Activated CD8-positive, alpha-beta memory T cell treated with anti-CD3 and anti-CD28 coated beads for 48 hours (primary cell): ENCODE measurements at regions not wholly inside any gene's neighbourhood (a gene's known extent, or its start where the extent isn't known, plus 50 kb on each side); places are given as distances from the start of the nearest gene placed in this dataset.

Experiments used
- DNase-seq, 3 experiments: peaks; one replicate each; pipeline ENCODE4 v3.0.0-alpha.2; 2020; ENCODE audit warnings: low read depth in 2 of 3, low spot score in 2 of 3

DNA sequence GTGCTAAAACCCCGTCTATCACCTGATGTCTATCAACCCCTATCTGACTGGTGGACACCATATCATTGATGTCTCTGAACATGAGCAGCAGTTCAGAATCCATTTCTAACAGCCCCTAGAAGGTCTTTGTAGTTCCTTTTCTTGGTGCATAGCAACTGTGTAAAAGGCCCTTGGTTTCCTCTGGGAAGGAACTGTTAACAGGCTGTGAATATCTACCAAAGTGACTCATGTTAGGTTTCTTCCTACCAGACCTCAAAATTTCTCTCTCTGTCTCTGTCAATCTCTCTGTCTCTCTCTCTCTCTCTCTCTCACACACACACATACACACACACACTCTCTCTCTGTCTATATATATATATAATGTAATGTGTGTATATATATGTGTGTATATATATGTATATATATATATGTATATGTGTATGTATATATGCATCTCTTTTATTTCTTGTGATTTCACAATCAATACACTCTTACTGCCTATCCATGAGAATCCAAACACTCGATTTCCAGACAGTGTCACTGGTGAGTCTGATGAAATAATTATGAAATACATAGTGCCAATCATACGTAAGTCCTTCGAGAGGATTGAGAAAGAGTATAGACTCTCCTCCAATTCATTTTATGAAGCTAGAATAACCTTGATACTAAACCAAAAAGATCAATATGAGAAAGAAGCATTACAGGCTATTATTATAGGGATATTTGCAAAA lies 335.9 kb upstream of the SLCO3A1 start:
- no peak for DNase-seq

DNA sequence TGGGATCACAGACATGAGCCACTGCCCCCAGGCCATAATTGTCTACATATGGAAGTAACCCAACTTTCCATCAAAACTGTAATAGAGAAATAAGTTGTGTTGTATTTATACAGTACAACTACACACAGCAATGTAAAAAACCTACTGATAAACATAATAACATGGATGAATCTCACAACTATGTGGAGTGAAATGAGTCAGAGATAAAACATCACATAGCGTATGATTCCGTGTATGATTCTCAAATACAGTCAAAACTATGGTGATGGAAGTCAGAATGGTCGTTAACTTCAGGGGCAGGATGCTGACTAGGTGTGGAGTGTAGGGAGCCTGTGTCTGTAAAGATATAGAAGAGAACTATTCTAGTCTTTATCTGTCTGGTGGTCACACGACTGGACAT lies 332.7 kb upstream of the SLCO3A1 start:
- no peak for DNase-seq

- DNase-seq: no peak
Observed at GRCh38 chr15:91521548-91521947, 332.0 kb upstream of the SLCO3A1 start.

GRCh38 chr15:91521996-91522395 lies 331.5 kb upstream of the SLCO3A1 start:
- no peak for DNase-seq

GRCh38 chr15:91522605-91523332 lies 330.7 kb upstream of the SLCO3A1 start:
- DNase-seq: no peak

DNA sequence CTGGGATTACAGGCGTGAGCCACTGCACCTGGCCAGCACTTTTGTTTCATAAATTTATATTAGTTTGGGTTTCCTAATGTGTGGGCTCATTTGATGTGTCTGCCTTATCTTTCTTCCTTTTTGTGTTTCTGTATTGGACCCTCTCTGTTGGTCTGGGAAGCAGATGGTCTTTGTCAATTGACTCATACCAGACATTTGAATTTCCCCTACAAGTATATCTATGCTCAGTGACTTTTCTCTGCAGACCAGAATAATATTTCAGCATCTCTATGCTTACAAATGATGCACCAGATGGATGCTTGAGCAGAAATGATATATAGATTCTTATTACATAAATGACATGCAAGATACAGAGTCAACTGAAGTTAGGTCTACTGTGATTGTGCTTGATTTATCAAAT lies 329.9 kb upstream of the SLCO3A1 start:
- DNase-seq: no peak

GRCh38 chr15:91524534-91524933 lies 329.0 kb upstream of the SLCO3A1 start:
- DNase-seq: no peak

GRCh38 chr15:91525751-91526150 lies 327.8 kb upstream of the SLCO3A1 start:
- DNase-seq: no peak

- no peak for DNase-seq
Observed at GRCh38 chr15:91526424-91526823, 327.1 kb upstream of the SLCO3A1 start.

GRCh38 chr15:91528801-91529200 lies 324.7 kb upstream of the SLCO3A1 start:
- DNase-seq: no peak

- DNase-seq: no peak
Observed at GRCh38 chr15:91529534-91529933, 324.0 kb upstream of the SLCO3A1 start.

DNA sequence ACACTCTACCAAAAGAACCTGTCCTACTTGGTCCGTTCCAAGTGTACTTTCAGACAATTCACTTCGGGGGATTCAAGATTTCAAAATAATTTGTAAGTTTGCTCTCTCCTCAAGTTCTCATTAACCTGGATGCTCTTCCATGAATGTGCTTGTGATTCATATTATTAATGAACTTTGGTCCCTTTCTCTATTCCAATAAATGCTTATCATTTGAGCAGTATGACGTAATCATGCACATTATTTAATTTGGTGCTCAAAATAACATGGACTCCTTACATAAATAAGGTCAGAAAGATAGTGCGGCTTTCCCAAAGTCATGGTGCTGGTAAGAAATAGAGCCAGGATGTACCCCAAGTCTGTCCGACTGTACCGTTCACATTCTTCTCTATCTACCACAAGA lies 323.2 kb upstream of the SLCO3A1 start:
- DNase-seq: no peak

- DNase-seq: no peak
Observed at GRCh38 chr15:91530956-91531582, 322.4 kb upstream of the SLCO3A1 start.

GRCh38 chr15:91534235-91534634 lies 319.3 kb upstream of the SLCO3A1 start:
- no peak for DNase-seq

DNA sequence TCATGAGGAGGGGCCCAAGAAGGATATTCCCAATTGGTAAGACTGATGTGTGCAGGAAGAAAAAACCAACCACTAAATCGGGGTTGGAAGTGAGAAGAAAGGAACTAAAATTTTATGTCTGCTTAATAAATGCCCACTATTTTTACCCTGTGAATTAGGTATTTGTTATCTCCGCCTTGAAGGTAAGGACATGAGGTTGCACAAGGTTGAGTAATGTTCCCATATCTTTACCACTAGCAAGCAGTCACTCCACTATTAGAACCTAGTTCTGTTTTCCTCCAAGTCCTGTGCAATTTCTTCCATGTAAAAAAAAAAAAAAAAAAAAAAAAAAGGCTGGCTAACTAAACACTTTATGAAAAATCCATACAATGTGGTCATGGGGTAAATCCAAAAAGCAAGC lies 318.5 kb upstream of the SLCO3A1 start:
- no peak for DNase-seq

DNA sequence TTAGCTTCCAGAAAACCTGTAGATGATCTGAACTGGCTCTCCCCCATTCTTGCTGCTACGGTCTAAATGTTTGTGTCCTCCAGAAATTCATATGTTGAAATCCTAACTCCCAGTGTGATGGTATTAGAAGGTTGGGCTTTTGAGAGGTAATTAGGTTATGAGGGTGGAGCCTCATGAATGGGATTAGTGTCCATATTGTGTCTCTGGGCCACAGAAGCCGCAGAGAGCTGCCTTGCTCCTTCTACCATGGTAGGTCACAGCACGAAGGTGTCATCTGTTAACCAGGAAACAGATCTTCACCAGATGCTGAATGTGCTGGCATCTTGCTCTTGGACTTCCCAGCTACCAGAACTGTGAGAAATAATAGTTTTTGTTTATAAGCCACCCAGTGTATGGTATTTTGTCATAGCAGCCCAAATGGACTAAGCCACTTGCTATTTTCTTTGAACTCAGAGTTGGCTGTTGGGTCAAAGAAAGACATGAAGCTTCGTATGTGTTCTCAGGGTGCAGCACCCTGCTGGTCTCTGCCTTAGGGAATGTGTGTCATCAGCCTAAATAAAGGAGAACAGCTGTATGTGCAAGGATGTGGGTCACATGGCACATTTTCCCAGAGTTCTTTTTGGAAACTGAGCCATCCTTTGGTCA lies 317.5 kb upstream of the SLCO3A1 start:
- no peak for DNase-seq

GRCh38 chr15:91537856-91538255 lies 315.7 kb upstream of the SLCO3A1 start:
- no peak for DNase-seq

DNA sequence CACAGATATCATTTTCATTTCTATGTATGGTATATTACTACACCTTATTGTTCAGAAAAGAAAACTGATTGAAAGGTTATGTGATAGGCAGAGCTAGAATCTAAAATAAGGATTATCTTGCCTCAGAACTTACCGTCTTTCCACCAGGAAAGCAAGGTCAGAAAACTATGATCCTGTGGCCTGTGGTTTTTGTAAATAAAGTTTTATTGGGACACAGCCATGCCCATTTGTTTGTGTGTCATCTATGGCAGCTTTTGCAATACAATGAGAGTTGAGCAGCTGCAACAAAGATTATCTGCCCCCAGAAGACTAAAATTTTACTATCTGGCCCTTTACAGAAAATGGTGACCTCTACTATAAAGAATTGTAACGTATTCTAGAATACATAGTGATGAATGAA lies 314.7 kb upstream of the SLCO3A1 start:
- DNase-seq: no peak

DNA sequence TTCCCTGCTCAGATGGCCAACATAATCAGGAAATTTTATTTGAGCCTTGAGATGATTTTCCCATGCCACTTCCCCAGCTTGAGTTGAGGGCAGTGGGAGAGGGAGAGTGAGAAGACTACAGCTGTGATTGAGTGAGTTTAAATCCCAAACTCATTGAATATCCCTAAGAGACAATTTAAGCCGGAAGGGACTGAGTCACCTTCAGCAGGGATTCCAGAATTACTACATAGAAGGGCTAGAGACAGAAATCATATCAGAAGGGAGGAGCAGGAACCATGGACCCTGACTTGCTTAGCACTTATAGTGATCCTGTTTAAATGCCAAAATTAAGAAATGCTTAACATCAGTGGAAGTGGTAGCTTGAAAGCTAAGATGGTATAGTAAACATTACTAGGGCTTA lies 312.2 kb upstream of the SLCO3A1 start:
- DNase-seq: no peak

DNA sequence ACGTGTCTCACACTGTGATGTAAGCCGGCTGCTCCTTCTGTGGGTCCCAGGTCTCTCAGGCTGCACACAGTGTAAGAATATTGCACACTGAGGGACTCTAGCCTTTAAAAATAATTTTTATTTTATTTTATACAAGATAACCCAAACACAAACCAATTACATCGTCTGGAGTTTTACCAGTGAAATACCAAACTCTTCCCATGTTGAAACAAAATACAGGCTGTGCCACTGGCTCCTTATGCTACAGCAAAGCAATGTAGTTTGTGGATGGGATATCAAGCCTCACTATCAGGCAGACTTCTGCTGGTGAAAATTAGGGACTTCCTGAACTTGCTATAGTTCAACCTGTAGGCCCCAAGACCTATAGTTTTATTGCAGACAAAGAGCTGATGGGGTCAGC lies 311.3 kb upstream of the SLCO3A1 start:
- DNase-seq: no peak

DNA sequence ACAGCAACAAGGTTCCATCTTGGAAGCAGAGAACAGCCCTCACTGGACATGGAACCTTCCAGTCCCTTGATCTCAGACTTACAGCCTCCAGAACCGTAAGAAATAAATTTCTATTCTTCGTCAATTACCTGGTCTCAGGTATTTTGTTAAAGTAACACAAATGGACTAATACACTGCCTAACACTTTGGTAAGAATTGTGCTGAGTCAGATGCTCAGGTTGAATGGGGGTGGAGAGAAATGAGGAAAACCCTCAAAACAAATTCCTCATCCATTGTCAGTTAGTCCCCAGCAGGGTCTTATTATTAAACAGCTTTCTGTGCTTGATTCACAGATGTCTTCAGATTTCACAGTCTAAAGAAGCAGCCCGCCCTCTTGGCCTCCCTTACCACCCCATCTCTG lies 306.2 kb upstream of the SLCO3A1 start:
- no peak for DNase-seq

- DNase-seq: no peak
Observed at GRCh38 chr15:91548549-91548948, 305.0 kb upstream of the SLCO3A1 start.
